GM21576 (cell line): ENCODE measurements at regions not wholly inside any gene's neighbourhood (a gene's known extent, or its start where the extent isn't known, plus 50 kb on each side); places are given as distances from the start of the nearest gene placed in this dataset.

Source experiments
- ATAC-seq: cut with Tn5 transposase; IDR thresholded peaks from one replicate; pipeline ENCODE4 v1.9.1; 2021; ENCODE audit warnings: mild to moderate bottlenecking, moderate library complexity; ENCODE audit not compliant: unreplicated experiment

DNA sequence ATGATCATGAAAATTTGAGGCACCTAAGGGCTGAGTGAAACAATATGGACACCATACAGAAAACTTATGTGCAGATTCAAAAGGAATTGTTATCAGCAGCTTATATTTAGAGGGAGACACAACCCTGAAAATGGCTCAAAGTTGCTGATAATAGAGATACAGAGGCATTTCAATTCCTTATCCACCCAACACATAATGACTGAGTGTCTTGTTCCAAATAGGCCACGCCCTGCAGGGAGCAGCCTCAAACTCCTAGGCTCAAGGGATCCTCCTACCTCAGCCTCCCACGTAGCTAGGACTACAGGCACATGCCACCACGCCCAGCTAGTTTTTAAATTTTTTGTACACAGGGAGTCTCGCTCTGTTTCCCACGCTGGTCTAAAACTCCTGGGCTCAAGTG lies 79.0 kb downstream of the LBH start:
- no peak for ATAC-seq

DNA sequence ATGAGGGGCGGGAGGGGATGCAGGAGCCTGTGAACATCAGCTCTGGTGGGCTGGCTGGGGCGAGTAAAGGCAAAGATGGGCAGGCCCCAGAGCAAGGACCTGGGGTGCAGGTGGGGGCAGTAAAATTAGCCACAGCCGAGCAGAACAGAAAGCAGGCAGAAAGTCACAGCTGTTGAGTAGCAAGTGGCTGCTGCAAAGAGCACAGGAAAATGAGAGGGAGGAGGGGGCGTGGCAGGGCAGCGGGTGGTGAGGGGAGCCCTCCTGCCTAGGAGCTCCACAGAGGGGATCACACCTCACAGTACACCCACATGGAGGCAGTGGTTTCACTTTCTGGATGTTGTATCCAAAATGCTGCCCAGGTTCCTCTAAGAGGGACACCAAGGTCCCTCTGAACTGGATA lies 79.6 kb downstream of the LBH start:
- ATAC-seq, result peak; percentile 67

DNA sequence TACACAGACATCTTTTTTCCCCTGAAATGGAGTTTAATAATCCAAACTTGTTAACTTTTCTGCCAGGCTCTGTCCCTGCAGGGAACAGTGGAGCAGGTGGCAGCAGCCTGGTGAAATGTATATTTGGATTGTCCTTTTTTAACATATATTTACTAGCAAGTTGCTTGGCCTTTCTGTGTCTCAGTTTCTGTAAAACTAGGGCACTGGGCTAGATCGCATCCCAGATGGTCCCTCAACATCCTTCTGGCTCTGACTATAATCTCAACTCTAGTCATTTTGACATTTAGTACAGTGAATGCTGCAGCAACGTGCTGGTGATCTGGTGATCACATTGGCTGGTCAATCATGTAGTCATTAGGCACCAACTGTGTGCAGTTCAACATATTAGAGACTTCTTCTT lies 80.4 kb downstream of the LBH start:
- no peak for ATAC-seq

DNA sequence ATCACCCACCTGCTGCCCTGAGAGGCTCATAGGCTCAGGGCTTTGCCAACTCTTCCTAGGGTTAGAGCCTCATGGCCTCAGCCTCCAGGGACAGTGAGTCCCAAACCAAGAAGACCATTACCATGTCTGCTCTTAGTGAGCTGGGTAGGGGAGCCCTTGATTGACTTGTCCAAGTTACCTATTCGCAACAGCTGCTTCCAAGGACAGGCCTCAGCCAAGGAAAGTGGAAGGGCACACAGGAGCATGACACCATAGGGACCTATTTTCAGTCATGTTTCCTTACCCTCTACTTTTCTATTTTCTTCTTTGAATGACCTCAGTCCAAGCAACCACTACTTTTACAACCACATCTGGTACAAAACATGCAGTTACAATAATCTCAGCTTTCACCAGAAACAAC lies 81.6 kb downstream of the LBH start:
- ATAC-seq, result no peak

DNA sequence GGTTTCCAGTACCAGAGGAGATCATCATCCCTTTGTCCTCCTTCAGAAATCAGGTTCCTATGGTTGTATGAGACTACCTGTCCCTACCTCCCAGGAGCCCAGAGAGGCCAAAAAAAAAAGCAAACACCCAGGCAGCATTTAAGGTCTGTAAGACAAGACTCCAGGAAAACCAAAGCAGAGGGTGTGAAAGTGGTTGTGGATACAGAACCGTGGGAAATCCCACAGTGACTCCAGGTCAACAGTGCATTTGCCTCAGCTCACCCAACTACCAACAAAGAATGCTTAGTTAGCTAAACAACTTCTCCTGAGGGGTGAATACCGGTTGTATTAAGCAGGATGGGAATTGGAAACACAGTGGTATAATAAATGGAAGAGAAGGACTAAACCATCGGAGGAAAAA lies 83.6 kb downstream of the LBH start:
- ATAC-seq, result no peak

DNA sequence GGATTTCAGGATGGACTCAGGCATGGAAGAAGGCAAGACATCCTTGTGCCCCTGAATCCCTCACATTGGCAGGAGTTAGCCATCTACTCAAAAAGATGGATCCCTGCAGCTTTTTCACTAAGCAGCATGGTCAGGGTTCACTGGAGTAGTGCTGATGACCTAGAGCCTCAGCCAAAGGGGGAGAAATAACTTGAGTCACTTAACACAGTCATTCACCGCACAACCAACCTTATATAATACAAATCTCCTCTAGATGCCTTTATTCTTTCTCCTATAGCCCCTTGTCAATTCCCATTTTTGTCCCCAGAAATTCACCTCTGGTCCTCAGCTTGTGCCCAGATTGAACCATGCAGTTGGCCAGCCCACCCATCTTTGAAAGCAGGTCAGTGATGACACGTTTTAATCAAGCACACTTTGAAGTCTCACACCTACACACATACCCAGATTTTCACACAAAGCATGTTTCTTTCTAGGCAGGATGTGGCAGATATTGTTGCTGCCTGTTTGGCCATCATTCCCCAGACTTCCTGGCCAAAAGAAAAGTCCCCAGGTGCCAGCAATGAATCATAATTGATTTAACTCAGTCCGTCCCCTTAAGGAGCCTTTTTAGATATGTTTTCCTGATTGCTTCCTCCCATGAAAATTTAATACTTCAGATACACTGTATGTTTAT lies 84.2 kb downstream of the LBH start:
- no peak for ATAC-seq

DNA sequence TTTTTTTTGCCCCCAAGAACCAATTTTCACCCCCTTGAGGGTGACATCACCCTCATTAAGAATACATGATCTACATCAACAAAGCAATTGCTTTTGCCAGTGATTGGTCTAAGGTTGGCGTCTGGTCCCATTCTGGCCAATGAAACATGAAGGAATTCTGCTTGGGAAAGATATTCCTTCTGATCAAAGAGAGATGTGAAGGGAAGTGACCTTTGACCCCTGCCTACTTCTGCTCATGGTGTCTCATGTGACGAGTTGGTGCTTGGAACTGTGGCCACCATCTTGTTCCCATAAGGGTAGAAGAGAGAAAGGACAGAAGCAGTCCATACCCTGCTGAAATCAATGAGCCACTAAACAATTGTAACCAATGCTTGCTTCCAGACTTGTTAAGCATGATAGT lies 85.1 kb downstream of the LBH start:
- ATAC-seq, result no peak

DNA sequence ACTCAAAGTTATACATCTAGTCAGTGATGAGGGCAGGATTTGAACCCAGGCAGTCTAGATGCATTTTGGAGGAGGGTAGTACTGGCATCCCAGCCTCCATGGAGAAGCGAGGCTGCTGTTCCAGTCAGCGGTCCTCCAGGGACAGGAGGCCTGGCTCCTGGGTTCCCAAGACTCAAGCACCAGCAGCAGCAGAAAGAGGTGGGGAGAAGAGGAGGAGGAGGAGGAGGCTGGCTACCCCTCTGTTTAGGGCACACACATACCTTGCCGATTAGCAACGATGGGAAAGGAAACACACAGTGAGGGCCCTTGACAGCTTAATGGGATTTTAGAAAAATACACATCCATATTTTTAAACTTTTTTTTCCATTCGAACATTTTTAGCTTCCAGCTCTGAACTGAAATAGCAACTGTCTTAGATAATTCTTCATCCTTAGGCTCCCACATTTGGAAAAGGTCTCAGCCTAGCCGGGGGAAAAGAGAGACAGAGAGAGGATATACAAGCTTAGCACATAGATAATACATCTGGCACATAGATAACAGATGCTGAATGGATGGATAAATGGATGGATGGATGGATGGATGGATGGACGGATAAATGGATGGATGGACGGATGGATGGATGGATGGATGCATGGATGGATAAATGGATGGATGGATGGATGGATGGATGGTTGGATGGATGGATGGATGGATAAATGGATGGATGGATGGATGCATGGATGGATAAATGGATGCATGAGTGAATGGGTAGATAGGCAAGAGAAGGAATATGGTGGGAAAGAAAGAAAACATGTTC lies 87.9 kb downstream of the LBH start:
- no peak for ATAC-seq

DNA sequence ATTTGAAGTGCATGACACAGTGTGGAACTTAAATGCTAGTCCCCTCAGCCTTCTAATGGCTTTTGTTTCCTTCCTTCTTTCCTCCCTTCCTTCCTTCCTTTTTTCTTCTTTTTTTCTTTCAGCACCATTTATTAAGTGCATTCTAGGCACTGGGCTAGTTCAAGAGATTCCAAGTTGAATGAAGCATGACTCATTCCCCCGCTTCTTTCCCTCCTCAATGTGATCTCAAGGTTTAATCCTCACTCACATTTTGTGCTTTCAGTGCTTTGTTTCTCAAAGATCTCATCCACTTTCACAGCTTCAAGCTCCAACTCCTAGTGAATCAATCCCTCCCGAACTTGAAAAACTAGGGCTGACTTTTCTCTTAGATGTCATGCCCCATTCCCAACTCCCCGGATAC lies 90.1 kb downstream of the LBH start:
- ATAC-seq, result no peak

DNA sequence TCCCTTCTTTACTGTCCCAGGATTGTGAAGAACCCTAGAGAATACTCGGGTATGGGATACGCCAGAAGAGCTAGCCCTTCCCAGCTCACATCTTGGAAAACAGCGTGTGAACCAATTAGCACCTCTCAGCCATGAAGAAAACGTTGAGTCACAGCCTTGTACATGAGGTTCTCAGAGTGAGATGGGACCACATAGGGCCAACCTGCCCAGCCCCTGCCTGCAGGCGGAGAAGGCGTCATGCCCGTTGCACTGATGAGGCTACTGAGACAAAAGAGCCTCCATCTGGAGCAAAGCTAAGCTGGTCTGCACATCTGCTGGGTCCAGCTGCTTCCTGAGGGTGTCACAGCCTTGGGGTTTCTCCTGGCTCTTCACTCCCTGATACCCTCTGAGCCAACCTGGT lies 92.2 kb downstream of the LBH start:
- ATAC-seq, result no peak

DNA sequence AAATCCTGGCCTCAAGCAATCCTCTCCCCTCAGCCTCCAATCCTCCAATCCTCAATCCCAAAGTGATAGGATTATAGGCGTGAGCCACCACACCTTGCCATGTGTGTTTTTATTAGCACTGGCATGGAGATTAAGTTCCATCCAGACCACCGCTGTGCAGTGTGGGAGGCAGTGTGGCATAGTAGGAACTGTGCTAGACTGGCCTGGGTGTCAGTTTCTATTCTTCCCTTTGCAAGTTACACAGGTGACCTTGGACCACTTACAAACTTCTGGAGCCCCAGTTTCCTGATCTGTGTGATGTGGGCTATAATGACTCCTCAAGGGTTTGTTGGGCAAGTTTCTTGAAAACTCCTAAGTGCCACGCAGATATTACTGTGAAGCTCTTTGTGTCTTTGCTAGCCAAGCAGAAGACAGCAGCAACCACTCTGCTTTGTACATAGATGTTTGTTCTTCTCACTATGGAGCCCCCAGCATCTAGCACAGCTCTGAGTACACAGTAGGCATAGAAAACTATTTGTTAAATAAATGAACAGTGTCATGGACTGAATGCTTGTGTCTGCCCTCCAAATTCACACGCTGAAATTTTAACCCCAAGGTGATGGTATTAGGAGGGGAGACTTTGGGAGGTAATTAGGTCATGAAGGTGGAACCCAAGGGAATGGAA lies 93.0 kb downstream of the LBH start:
- ATAC-seq, result no peak

DNA sequence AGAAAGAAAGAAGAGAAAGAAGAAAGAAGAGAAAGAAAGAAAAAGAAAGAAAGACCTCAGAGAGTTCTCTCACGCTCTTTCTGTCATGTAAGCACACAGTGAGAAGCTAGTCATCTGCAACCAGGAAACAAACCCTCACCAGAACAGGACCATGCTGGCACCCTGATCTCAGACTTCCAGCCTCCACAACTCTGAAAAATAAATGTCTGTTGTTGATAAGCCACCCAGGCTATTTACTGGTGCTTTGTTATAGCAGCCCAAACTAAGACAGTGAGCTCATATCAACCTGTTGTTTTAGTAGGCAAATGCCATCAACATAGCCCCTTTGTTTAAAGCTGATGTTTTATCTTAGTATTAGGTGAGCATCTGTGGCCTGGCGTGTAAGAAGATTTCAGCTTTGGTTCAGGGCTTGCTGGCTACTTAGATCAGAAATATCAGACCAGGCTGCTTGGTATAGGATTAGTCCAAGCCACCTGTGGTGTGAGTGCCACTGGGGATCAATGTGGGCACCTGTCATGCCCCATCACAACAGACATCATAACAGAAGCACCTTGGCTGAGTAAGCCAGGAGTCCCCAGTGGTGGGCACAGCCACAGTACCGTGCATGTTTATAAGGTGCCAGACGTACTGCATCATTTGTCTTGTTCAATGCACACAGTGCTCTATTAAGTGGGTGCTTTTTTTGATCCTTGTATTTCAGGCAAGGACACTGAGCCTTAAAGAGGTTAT lies 94.4 kb downstream of the LBH start:
- ATAC-seq, result no peak

DNA sequence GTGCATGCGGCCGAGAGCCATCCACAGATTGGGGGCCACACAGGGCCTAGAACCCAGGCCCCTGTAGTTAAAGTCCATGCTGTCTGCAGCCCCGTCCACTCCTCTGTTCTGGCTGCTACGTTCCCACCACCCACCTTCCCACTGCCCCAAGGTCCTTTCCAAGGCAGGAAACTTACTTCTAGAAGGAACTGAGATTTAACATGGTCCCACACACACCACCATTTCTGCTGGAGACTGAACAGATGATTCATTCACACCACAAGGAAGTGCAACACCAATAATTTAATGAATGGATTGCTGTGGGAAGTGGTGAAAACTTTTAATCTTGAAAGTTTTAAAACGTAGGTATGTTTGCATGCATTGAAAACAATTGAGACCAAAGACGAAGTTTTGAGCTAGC lies 95.2 kb downstream of the LBH start:
- no peak for ATAC-seq

DNA sequence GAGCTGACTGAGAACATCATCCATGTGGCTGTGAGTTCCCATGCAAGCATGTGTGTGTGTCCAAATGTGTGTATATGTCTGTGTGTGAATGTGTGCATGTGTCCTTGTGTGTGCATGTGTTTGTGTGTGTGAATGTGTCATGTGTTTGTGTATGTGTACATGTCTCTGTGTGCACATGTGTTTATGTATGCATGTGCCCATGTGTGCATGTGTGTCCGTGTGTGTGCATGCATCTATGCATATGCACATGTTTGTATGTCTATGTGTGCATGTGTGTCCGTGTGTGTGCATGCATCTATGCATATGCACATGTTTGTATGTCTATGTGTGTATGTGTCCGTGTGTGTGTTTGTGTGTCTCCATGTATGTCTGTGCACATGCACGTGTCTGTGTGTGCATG lies 99.7 kb downstream of the LBH start:
- ATAC-seq, result no peak

DNA sequence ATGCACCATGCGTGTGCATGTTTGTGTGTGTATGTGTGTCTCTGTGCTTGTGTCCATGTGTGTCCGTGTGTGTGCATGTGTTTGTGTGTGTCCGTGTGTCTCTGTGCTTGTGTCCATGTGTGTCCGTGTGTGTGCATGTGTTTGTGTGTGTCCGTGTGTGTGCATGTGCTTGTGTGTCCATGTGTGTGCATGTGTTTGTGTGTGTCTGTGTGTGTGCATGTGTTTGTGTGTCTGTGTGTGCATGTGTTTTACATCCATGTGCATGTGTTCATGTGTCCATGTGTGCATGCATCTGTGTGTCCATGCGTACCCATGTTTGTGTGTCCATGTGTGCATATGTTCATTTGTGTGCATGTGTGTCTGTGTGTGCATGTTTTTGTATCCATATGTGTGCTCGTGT lies 100.5 kb downstream of the LBH start:
- no peak for ATAC-seq

DNA sequence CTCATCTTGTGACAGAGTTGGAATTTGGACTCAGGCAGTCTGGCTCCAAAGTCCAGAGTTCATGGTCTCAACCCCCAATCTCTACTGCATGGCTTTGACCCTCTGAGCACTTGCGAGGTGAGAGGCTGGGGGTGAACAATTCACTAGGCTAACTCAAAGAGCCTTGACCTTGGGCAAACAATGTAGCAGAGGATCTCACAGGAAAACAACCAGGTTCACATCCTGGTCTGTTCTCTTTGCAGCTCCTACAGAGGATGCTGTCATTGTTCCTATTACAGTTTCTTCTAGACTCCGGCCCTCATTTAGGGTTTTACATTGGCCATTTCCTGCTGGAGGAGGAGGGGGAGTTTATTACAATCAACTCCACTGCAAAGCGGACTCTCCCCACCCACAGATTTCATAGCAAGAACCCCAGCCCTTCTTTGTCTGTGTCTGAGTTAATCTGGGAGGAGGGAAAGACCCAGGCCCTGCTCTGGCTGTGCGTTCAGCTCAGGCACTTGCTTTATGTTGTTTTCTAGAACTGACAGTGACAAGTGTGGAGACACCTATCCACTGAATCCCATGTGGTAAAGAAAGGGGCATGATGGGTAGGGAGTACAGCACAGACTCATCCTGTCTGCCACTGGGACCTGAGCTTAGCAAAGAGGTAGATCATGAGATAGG lies 101.6 kb downstream of the LBH start:
- no peak for ATAC-seq

DNA sequence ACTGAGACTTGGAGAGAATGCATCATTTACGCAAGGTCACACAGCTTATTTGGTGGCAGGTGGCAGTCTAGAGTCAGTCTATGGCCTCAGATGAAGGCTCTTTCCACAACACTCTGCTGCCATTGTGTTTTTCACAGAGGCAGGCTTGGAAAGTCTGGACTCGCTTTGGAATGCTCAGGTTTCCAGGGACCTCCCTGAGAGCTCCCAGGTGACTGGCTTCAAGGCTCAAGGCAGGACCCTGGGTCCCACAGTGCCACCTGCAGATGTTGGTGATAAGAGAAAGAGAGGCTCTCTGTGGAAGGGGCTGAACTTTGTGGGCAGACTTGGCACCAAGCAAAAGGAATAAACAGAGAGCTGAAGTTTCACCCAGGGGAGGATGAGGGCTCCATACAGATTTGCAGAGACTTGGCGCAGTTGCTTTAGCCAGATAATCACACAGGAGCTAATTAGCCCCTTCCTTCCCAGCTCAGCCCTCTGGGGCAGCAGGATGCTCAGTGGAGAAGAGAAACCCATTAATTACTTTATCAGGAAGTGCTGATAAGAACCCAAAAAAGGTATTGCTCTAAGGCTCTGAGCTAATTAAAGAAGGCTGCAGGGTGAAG lies 103.5 kb downstream of the LBH start:
- ATAC-seq, result no peak

DNA sequence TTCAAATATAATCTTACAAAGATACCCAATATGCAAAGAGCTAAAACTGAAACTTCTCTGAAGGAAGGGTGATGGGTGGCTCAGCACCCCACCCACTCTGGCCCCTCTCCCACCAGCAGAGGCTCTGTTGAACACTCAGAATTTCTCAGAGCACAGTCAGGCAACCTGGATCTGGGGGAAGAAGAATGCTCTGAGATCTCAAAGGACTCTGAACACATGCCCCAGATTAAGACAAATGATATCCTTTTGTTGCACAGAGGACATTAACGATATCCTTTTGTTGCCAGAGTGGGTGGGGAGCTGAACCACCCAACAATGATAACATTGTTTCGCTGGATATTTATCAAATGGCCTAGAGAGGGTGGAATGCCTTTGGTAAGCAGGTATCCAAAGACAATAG lies 104.8 kb downstream of the LBH start:
- no peak for ATAC-seq

DNA sequence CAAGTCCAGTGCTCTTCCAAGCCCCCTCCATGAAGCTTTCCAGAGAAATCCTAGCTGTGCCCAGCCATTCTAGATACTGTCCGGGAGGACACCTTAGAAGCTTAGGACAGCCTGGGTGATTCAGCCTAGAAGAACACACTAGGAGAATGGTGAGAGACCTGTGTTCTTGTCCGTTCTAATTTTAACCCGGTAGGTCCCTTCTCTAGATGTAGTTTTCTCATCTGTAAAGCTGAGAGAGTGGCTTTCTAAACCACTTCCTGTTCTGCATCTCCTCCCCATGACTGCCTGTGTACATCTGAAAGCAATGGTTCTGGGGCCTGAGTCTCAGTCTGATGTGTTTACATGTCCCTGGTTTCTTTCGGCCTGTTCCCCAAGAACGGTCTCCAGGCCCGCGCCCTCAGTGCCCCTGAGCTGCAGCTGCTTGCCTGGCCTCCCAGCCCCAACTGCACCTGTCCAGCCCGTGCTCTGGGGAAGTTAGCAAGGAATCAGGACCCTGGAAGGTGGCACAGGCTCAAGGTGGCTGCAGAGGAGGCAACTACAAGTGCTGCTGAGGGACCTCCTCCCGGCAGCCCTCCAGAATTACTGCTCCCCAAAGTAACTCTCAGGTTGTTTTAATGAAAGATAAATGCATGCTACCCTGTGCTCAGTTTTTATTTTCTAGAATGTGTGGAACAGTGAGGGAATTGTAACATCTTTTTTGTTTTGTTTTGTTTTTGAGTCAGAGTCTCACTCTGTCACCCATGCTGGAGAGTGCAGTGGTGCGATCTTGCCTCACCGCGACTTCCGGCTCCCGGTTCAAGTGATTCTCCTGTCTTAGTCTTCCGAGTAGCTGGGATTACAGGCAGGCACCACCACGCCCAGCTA lies 105.9 kb downstream of the LBH start:
- peak; percentile 89 for ATAC-seq

DNA sequence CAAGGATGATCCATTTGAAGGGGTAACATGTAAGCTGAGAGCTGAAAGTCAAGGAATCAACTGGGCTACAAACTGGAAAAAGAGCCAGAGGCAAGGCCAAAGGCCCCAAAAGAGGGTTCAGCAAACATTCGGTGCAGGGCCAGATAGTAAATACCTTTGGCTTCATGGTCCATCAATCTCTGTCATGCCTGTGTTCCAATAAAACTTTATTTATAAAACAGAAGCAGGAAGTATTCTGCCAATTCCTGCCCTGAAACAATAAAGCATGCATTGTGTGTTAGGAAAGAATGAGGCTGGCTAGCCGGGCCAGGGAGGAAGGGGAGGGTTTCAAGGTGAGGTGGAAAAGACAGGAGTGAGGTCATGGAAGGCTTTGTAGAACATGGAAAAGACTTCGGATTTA lies 107.1 kb downstream of the LBH start:
- ATAC-seq, result no peak
